OCI-LY7 (cell line): ENCODE measurements at regions not wholly inside any gene's neighbourhood (a gene's known extent, or its start where the extent isn't known, plus 50 kb on each side); places are given as distances from the start of the nearest gene placed in this dataset.

ENCODE experiments used
- EZH2phosphoT487 ChIP-seq: fragments of 200-600 bp; sonication (generic); IDR thresholded peaks from 2 replicates; pipeline ENCODE4 v1.6.1; 2018; ENCODE audit warnings: low read depth, borderline replicate concordance, mild to moderate bottlenecking, mixed run types, antibody characterized with exemption, low read length, moderate library complexity, mixed read lengths
- TF ChIP-seq, protein P1 (sequence below): fragments of 200-600 bp; sonication (generic); conservative IDR thresholded peaks from 2 replicates; pipeline ENCODE4 v1.5.1; 2014; ENCODE audit warnings: mild to moderate bottlenecking, antibody characterized with exemption, low read length, moderate library complexity, mixed read lengths

DNA sequence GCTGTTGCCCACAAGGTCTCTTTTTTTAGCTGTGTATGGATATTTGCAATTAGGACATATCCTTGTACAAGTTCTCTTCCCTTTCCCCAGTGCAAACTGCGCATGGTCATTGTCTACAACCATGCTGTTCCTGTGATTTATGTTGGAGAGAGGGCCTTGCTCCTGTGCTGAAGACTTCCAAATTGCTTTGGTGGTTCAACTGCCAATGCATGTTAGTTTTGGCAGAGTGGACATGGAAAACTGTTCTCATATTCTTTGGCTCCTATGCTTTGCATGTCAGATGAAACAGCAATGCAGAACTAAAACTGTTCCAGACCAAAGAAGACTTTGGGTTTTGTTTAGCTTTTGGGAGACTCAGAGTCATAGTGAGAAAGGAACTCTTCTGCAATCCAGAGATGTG lies 148.8 kb upstream of the EDNRA start:
- TF ChIP-seq, protein P1, sequence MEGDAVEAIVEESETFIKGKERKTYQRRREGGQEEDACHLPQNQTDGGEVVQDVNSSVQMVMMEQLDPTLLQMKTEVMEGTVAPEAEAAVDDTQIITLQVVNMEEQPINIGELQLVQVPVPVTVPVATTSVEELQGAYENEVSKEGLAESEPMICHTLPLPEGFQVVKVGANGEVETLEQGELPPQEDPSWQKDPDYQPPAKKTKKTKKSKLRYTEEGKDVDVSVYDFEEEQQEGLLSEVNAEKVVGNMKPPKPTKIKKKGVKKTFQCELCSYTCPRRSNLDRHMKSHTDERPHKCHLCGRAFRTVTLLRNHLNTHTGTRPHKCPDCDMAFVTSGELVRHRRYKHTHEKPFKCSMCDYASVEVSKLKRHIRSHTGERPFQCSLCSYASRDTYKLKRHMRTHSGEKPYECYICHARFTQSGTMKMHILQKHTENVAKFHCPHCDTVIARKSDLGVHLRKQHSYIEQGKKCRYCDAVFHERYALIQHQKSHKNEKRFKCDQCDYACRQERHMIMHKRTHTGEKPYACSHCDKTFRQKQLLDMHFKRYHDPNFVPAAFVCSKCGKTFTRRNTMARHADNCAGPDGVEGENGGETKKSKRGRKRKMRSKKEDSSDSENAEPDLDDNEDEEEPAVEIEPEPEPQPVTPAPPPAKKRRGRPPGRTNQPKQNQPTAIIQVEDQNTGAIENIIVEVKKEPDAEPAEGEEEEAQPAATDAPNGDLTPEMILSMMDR = no peak
- no peak for TF ChIP-seq EZH2phosphoT487
